Tibial nerve (tissue), 4 donors: ENCODE measurements at regions not wholly inside any gene's neighbourhood (a gene's known extent, or its start where the extent isn't known, plus 50 kb on each side); places are given as distances from the start of the nearest gene placed in this dataset.

ENCODE experiments used
- DNase-seq, 2 donors: peaks; one replicate each; pipeline ENCODE4 v3.0.0-alpha.2; 2019; ENCODE audit warnings: low spot score in 2 of 2
- H3K27ac ChIP-seq, 4 donors: fragments of 200-600 bp; sonication (generic) in 3 of 4; one replicate each; pipeline ENCODE4 v1.5.1; 2017 to 2019; ENCODE audit warnings: mild to moderate bottlenecking in 1 of 4
- H3K27me3 ChIP-seq, 2 donors: fragments of 200-600 bp; sonication (generic) in 1 of 2; one replicate each; pipeline versions ENCODE4 v1.5.1 to v1.6.0; 2017 to 2019
- H3K36me3 ChIP-seq, 3 donors: fragments of 200-600 bp; sonication (generic); one replicate each; pipeline ENCODE4 v1.5.1; 2018 to 2019
- H3K4me1 ChIP-seq, 4 donors: fragments of 200-600 bp; sonication (generic) in 3 of 4; one replicate each; pipeline ENCODE4 v1.5.1; 2017 to 2019
- H3K4me3 ChIP-seq, 4 donors: fragments of 200-600 bp; sonication (generic) in 3 of 4; one replicate each; pipeline ENCODE4 v1.5.1; 2017 to 2019; ENCODE audit warnings: mild to moderate bottlenecking in 1 of 4, moderate library complexity in 1 of 4
- H3K9me3 ChIP-seq, 4 donors: fragments of 200-600 bp; sonication (generic) in 3 of 4; one replicate each; pipeline ENCODE4 v1.5.1; 2017 to 2019
- CTCF ChIP-seq, 5 experiments: fragments of 200-600 bp in 3 of 5; fragments of 450-650 bp in 2 of 5; sonication (generic) in 3 of 5; IDR thresholded peaks; one replicate each; pipeline ENCODE4 v1.5.1; 2016 to 2019; ENCODE audit warnings: antibody characterized with exemption in 5 of 5, mild to moderate bottlenecking in 3 of 5, moderate library complexity in 2 of 5
- EP300 ChIP-seq, 2 donors: sonication (generic); formaldehyde crosslinking; IDR thresholded peaks; one replicate each; pipeline ENCODE4 v1.6.1; 2017; ENCODE audit warnings: antibody characterized with exemption in 2 of 2, mild to moderate bottlenecking in 1 of 2
- POLR2A ChIP-seq, 2 donors: fragments of 450-650 bp; IDR thresholded peaks; one replicate each; pipeline ENCODE4 v1.6.1; 2017; ENCODE audit warnings: antibody characterized with exemption in 2 of 2, mild to moderate bottlenecking in 2 of 2, moderate library complexity in 2 of 2
- WGBS, 2 donors: methylation state at CpG; one replicate each; pipeline ENCODE4 v1.1.5; 2018; 5-methylcytosine and 5-hydroxymethylcytosine counted together

- no peak overlapping the region for H3K27ac ChIP-seq
- H3K4me1 ChIP-seq, result no peaks in the 10 kb centered on the region
- peaks cover 0 to 13% (median 3%) of the 10 kb centered on the region in 4 donors for H3K9me3 ChIP-seq
- no peak for TF ChIP-seq EP300 (IDR thresholded peaks at IDR 0.05)
- no peak for TF ChIP-seq CTCF (IDR thresholded peaks at IDR 0.05)
- no peak for TF ChIP-seq POLR2A (IDR thresholded peaks at IDR 0.05)
- WGBS, 2 donors, result 80 to 89% methylated on average over 2 of the region's 2 CpGs
- DNase-seq, result no peak
- H3K4me3 ChIP-seq, result no peak overlapping the region
- H3K27me3 ChIP-seq, result no peaks in the 10 kb centered on the region
- H3K36me3 ChIP-seq, result no peaks in the 10 kb centered on the region
These were observed 483.9 kb downstream of the KDM4C start for GRCh38 chr9:7241694-7242093.

GRCh38 chr9:7240569-7241311 lies 483.0 kb downstream of the KDM4C start:
- DNase-seq, result no peak
- H3K36me3 ChIP-seq, result no peaks in the 10 kb centered on the region
- no peaks in the 10 kb centered on the region for H3K27me3 ChIP-seq
- WGBS, 2 donors, result 61 to 65% methylated on average over 5 of the region's 5 CpGs
- no peaks in the 10 kb centered on the region for H3K4me1 ChIP-seq
- H3K9me3 ChIP-seq, result peaks cover 0 to 13% (median 3%) of the 10 kb centered on the region in 4 donors
- TF ChIP-seq CTCF (IDR thresholded peaks at IDR 0.05) (no peak), POLR2A (IDR thresholded peaks at IDR 0.05) (no peak), EP300 (IDR thresholded peaks at IDR 0.05) (no peak)
- H3K4me3 ChIP-seq, result no peak overlapping the region
- H3K27ac ChIP-seq, result no peak overlapping the region

- 73 to 81% methylated on average over 2 of the region's 2 CpGs for WGBS, 2 donors
- Histone ChIP-seq H3K27me3 (no peaks in the 10 kb centered on the region), H3K36me3 (no peaks in the 10 kb centered on the region), H3K9me3 (peaks cover 0 to 13% (median 3%) of the 10 kb centered on the region in 4 donors), H3K27ac (no peak overlapping the region), H3K4me1 (no peaks in the 10 kb centered on the region), H3K4me3 (no peak overlapping the region)
- TF ChIP-seq POLR2A (IDR thresholded peaks at IDR 0.05) (no peak), EP300 (IDR thresholded peaks at IDR 0.05) (no peak), CTCF (IDR thresholded peaks at IDR 0.05) (no peak)
- no peak for DNase-seq
These were observed 481.9 kb downstream of the KDM4C start for GRCh38 chr9:7239708-7240107.

- no peaks in the 10 kb centered on the region for H3K36me3 ChIP-seq
- H3K4me1 ChIP-seq, result no peaks in the 10 kb centered on the region
- no peak overlapping the region for H3K4me3 ChIP-seq
- no peaks in the 10 kb centered on the region for H3K27me3 ChIP-seq
- H3K9me3 ChIP-seq, result peaks cover 0 to 13% (median 3%) of the 10 kb centered on the region in 4 donors
- no peak overlapping the region for H3K27ac ChIP-seq
- no peak for DNase-seq
- WGBS, 2 donors, result 79 to 86% methylated on average over 2 of the region's 2 CpGs
- TF ChIP-seq CTCF (IDR thresholded peaks at IDR 0.05), result no peak
- no peak for TF ChIP-seq EP300 (IDR thresholded peaks at IDR 0.05)
These were observed 480.5 kb downstream of the KDM4C start for GRCh38 chr9:7238247-7238637.

- WGBS, 2 donors, result 46 to 64% methylated on average over 1 of the region's 1 CpG
These were observed 479.9 kb downstream of the KDM4C start for GRCh38 chr9:7237473-7238246.

More at GRCh38 chr9:7237473-7238246, 479.9 kb downstream of the KDM4C start:
- Histone ChIP-seq H3K4me3 (no peak overlapping the region), H3K27me3 (no peaks in the 10 kb centered on the region), H3K4me1 (no peaks in the 10 kb centered on the region), H3K27ac (no peak overlapping the region), H3K9me3 (peaks cover 0 to 13% (median 3%) of the 10 kb centered on the region in 4 donors), H3K36me3 (no peaks in the 10 kb centered on the region)
- TF ChIP-seq POLR2A (IDR thresholded peaks at IDR 0.05) (no peak), EP300 (IDR thresholded peaks at IDR 0.05) (no peak), CTCF (IDR thresholded peaks at IDR 0.05) (no peak)
- DNase-seq, result no peak
